ENCODE measurements at regions not wholly inside any gene's neighbourhood (a gene's known extent, or its start where the extent isn't known, plus 50 kb on each side); places are given as distances from the start of the nearest gene placed in this dataset.

GRCh38 chr20:12597551-12597950, 411.2 kb upstream of the SPTLC3 start:
- no peak for TF ChIP-seq TAF1 (conservative IDR thresholded peaks at IDR 0.05)
- TF ChIP-seq RAD21 (IDR thresholded peaks at IDR 0.05), result no peak
- TF ChIP-seq GABPA (IDR thresholded peaks at IDR 0.05 in 1 of 2, conservative IDR thresholded peaks at IDR 0.05 in 1 of 2), result no peak
- TF ChIP-seq EGR1 (IDR thresholded peaks at IDR 0.05; ENCODE audit: low read depth in 2 of 2), result no peak
- no peak for TF ChIP-seq SP1 (IDR thresholded peaks at IDR 0.05)
- TF ChIP-seq YY1 (IDR thresholded peaks at IDR 0.05), result no peak
- no peak for TF ChIP-seq ATF3 (IDR thresholded peaks at IDR 0.05)
- TF ChIP-seq CTCF (IDR thresholded peaks at IDR 0.05; ENCODE audit: low read depth, low read length, missing input control), result no peak
- no peak for TF ChIP-seq ZBTB33 (IDR thresholded peaks at IDR 0.05)
- TF ChIP-seq REST (IDR thresholded peaks at IDR 0.05), result no peak
